HCT116 (cell line): ENCODE measurements at regions not wholly inside any gene's neighbourhood (a gene's known extent, or its start where the extent isn't known, plus 50 kb on each side); places are given as distances from the start of the nearest gene placed in this dataset.

Experiments used
- ATAC-seq: fragments of 200-7000 bp; cut with Tn5 transposase; 2 replicates; pipeline ENCODE4 v1.9.1; 2020; ENCODE audit warnings: mild to moderate bottlenecking, moderate library complexity
- BruUV-seq: library from RNA; stranded (reverse); fragments of 400-500 nt; replicated peaks from 2 replicates; lab custom pipeline; 2021; lab: Mats Ljungman, UMichigan
- CTCF ChIA-PET: fragments of 300-600 bp; sonication (Branson Sonifier 250); formaldehyde crosslinking; loops from one replicate; lab custom pipeline; 2021; ENCODE audit warnings: antibody characterized with exemption; lab: Charles Lee
- POLR2A ChIA-PET: fragments of 300-600, 350-600 bp; sonication (Branson Sonifier 250); formaldehyde crosslinking; loops from one replicate; lab custom pipeline; 2021; ENCODE audit warnings: antibody characterized with exemption; lab: Charles Lee
- RAD21 ChIA-PET, 2 experiments: fragments of 300-600 bp; sonication (Branson Sonifier 250); formaldehyde crosslinking; loops; one replicate each; lab custom pipeline; 2023; ENCODE audit warnings: low total read pairs in 2 of 2; ENCODE audit not compliant: uncharacterized antibody in 2 of 2, unreplicated experiment in 2 of 2, low non-redundant PET in 1 of 2; lab: Charles Lee
- DNase-seq: peaks from one replicate; pipeline ENCODE4 v3.0.0-alpha.2; 2010; ENCODE audit warnings: low read depth, low spot score
- H2AFZ ChIP-seq: fragments of 200-600 bp; shearing (Covaris generic), sonication (generic); 2 replicates; pipeline ENCODE4 v1.6.1; 2017; ENCODE audit warnings: low read depth, mixed run types, mixed read lengths, antibody characterized with exemption, low read length; ENCODE audit not compliant: poor library complexity, severe bottlenecking
- H3K27ac ChIP-seq: 2 replicates; pipeline ENCODE4 v1.5.1; 2012; ENCODE audit warnings: low read depth, low read length
- H3K27me3 ChIP-seq: fragments of 200-600 bp; sonication (generic); 2 replicates; pipeline ENCODE4 v1.6.1; 2016; ENCODE audit warnings: mixed run types, low read length, mixed read lengths; ENCODE audit not compliant: insufficient read depth
- H3K36me3 ChIP-seq, 2 experiments: fragments of 200-500 bp in 1 of 2; fragments of 200-600 bp in 1 of 2; sonication (Bioruptor generic) in 1 of 2; sonication (generic) in 1 of 2; 2 replicates each; pipeline versions ENCODE4 v1.5.1 to v1.6.1; 2014 to 2016; ENCODE audit warnings: low read length in 2 of 2, inconsistent platforms in 1 of 2, mixed read lengths in 1 of 2, mixed run types in 1 of 2; ENCODE audit not compliant: insufficient read depth in 2 of 2, control insufficient read depth in 1 of 2
- H3K4me1 ChIP-seq, 2 experiments: fragments of 200-600 bp in 1 of 2; sonication (generic) in 1 of 2; 2 replicates each; pipeline versions ENCODE4 v1.5.1 to v1.6.1; 2012 to 2017; ENCODE audit warnings: low read length in 2 of 2, inconsistent platforms in 1 of 2, mild to moderate bottlenecking in 1 of 2, mixed read lengths in 1 of 2, mixed run types in 1 of 2, moderate library complexity in 1 of 2; ENCODE audit not compliant: insufficient read depth in 2 of 2, control insufficient read depth in 1 of 2
- H3K4me2 ChIP-seq: fragments of 200-600 bp; sonication (generic); 2 replicates; pipeline ENCODE4 v1.6.1; 2017; ENCODE audit warnings: mixed run types, low read length, mixed read lengths
- H3K4me3 ChIP-seq, 2 experiments: fragments of 200-600 bp in 1 of 2; sonication (generic) in 1 of 2; replicated peaks in 1 of 2; 2 replicates each; pipeline ENCODE4 v1.5.1; 2011 to 2016; ENCODE audit warnings: low read length in 2 of 2, control low read depth in 1 of 2, low read depth in 1 of 2, mild to moderate bottlenecking in 1 of 2, mixed read lengths in 1 of 2, mixed run types in 1 of 2
- H3K79me2 ChIP-seq: fragments of 200-600 bp; sonication (generic); 2 replicates; pipeline ENCODE4 v1.6.1; 2017; ENCODE audit warnings: mild to moderate bottlenecking, mixed run types, low read length, moderate library complexity, mixed read lengths; ENCODE audit not compliant: insufficient read depth
- H3K9ac ChIP-seq: fragments of 200-600 bp; sonication (generic); 2 replicates; pipeline ENCODE4 v1.6.1; 2016; ENCODE audit warnings: low read length, mixed read lengths
- H3K9me2 ChIP-seq: fragments of 200-600 bp; sonication (generic), shearing (Covaris generic); 2 replicates; pipeline ENCODE4 v1.6.1; 2017; ENCODE audit warnings: mixed run types, mild to moderate bottlenecking, moderate library complexity; ENCODE audit not compliant: insufficient read depth
- H3K9me3 ChIP-seq, 2 experiments: fragments of 200-500 bp in 1 of 2; fragments of 200-600 bp in 1 of 2; sonication (Bioruptor generic) in 1 of 2; sonication (generic) in 1 of 2; 2 replicates each; pipeline ENCODE4 v1.6.1; 2014 to 2017; ENCODE audit warnings: low read length in 2 of 2, mixed read lengths in 2 of 2, inconsistent platforms in 1 of 2, low read depth in 1 of 2, mild to moderate bottlenecking in 1 of 2, mixed run types in 1 of 2, moderate library complexity in 1 of 2; ENCODE audit not compliant: control insufficient read depth in 1 of 2, insufficient read depth in 1 of 2
- H4K20me1 ChIP-seq: fragments of 200-600 bp; sonication (generic), shearing (Covaris generic); 2 replicates; pipeline ENCODE4 v1.6.1; 2017; ENCODE audit warnings: mixed run types, mild to moderate bottlenecking, moderate library complexity; ENCODE audit not compliant: insufficient read depth
- CTCF ChIP-seq, 3 experiments: fragments of 200-600 bp in 1 of 3; sonication (generic) in 1 of 3; IDR thresholded peaks in 2 of 3; conservative IDR thresholded peaks in 1 of 3; 2 replicates each; pipeline ENCODE4 v1.5.1; 2012 to 2017; ENCODE audit warnings: low read depth in 2 of 3, low read length in 2 of 3, antibody characterized with exemption in 1 of 3, borderline replicate concordance in 1 of 3, control low read depth in 1 of 3, mild to moderate bottlenecking in 1 of 3, mixed read lengths in 1 of 3, mixed run types in 1 of 3, moderate library complexity in 1 of 3; ENCODE audit not compliant: insufficient read depth in 1 of 3
- EZH2 ChIP-seq: fragments of 200-600 bp; sonication (generic); IDR thresholded peaks from 2 replicates; pipeline ENCODE4 v1.6.1; 2017; ENCODE audit warnings: antibody characterized with exemption, mixed run types
- FOSL1 ChIP-seq: IDR thresholded peaks from 2 replicates; pipeline ENCODE4 v1.6.1; 2012; ENCODE audit warnings: low read depth
- POLR2AphosphoS5 ChIP-seq: IDR thresholded peaks from 2 replicates; pipeline ENCODE4 v1.6.1; 2011; ENCODE audit warnings: mild to moderate bottlenecking, low read depth, low read length, moderate library complexity
- RAD21 ChIP-seq: IDR thresholded peaks from 2 replicates; pipeline ENCODE4 v1.6.1; 2012; ENCODE audit warnings: low read depth, mild to moderate bottlenecking
- REST ChIP-seq: IDR thresholded peaks from 2 replicates; pipeline ENCODE4 v1.6.1; 2012; ENCODE audit warnings: low read depth
- SP1 ChIP-seq: IDR thresholded peaks from 2 replicates; pipeline ENCODE4 v1.6.1; 2012; ENCODE audit warnings: low read depth
- ZNF274 ChIP-seq: fragments of 200-500 bp; sonication (Bioruptor generic); IDR thresholded peaks from 2 replicates; pipeline ENCODE4 v1.6.1; 2014; ENCODE audit warnings: mild to moderate bottlenecking, low read depth, low read length, inconsistent platforms
- intact Hi-C: fragments of 100-400 bp; cut with micrococcal nuclease; formaldehyde crosslinking; loops from 2 replicates; pipeline ENCODE4 v1.10.0; 2022
- TF ChIP-seq, protein P1 (sequence below): IDR thresholded peaks from 2 replicates; pipeline ENCODE4 v1.6.1; 2012

DNA sequence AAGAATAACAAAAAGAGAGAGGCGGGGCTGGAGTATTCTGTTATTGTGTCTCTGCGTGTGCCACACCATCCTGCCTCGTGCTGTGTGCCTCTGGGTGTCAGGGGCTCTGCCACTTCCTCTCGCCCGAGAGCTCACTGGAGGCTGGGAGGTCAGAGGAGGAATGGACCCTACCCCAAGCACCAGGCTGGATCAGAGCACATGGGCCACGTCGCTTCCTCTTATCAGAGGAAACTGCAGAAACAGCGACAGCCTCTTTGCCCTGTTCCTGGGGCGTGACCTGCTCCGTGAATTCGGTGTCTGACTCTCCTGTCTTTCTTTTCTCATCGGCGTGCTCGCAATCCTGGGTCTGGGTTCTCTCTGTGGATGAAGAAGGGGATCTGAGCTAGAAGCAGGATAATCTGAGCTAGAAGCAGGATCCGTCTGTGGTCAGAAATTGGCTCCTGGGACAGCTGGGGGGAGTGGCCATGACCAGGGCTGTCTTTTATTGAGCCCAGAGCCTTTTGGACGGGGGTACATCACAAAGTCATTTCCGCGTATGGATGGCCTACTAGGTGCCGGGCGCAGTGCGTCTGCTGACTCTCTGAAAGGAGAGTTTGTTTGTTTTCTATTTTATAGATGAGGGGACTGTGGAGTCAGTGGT, 150.3 kb upstream of the COL5A1 start:
- no peak overlapping the region for H3K27ac ChIP-seq
- H3K4me3 ChIP-seq, result no peak overlapping the region
- DNase-seq (no peak), ATAC-seq (no peak)
- H3K4me2 ChIP-seq, result no peak overlapping the region
- H3K9ac ChIP-seq, result no peak overlapping the region
- no peaks in the 10 kb centered on the region for H3K9me3 ChIP-seq
- H3K36me3 ChIP-seq, result no peaks in the 10 kb centered on the region
- H4K20me1 ChIP-seq, result no peaks in the 10 kb centered on the region
- no peaks in the 10 kb centered on the region for H3K79me2 ChIP-seq
- intact Hi-C loops, result no loop called here
- H3K27me3 ChIP-seq, result 0 out of 2 replicates have a peak, but pooled peaks cover 3% of the 10 kb centered on the region
- no TSS peak for BruUV-seq
- RAD21 ChIA-PET, result no interaction called here
- POLR2A ChIA-PET, result no interaction called here
- H3K4me1 ChIP-seq, result no peaks in the 10 kb centered on the region
- TF ChIP-seq, protein P1, sequence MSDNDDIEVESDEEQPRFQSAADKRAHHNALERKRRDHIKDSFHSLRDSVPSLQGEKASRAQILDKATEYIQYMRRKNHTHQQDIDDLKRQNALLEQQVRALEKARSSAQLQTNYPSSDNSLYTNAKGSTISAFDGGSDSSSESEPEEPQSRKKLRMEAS, result no peak
- TF ChIP-seq SP1, result no peak
- no peak for TF ChIP-seq FOSL1
- TF ChIP-seq EZH2, result no peak
- no peak for TF ChIP-seq ZNF274
- TF ChIP-seq POLR2AphosphoS5, result no peak
- no peak for TF ChIP-seq RAD21
- TF ChIP-seq REST, result no peak
- no peak for TF ChIP-seq CTCF (IDR thresholded peaks at IDR 0.05 in 2 of 3, conservative IDR thresholded peaks at IDR 0.05 in 1 of 3; ENCODE audit: borderline replicate concordance in 1 of 3, insufficient read depth in 1 of 3, low read depth in 2 of 3, low read length in 2 of 3)
- H3K9me2 ChIP-seq, result no peaks in the 10 kb centered on the region
- CTCF ChIA-PET, result no interaction called here
- H2AFZ ChIP-seq, result no peak overlapping the region
